BLaER1 (cell line): ENCODE measurements at regions not wholly inside any gene's neighbourhood (a gene's known extent, or its start where the extent isn't known, plus 50 kb on each side); places are given as distances from the start of the nearest gene placed in this dataset.

Source experiments
- H3K27ac ChIP-seq: shearing (Covaris generic); formaldehyde crosslinking; 2 replicates; pipeline ENCODE4 v1.8.1; 2022
- H3K27me3 ChIP-seq: shearing (Covaris generic); formaldehyde crosslinking; 2 replicates; pipeline ENCODE4 v1.8.1; 2022
- H3K36me3 ChIP-seq: shearing (Covaris generic); formaldehyde crosslinking; 2 replicates; pipeline ENCODE4 v1.8.1; 2022
- H3K4me1 ChIP-seq: shearing (Covaris generic); formaldehyde crosslinking; 2 replicates; pipeline ENCODE4 v1.8.1; 2022
- H3K4me2 ChIP-seq: shearing (Covaris generic); formaldehyde crosslinking; 2 replicates; pipeline ENCODE4 v1.8.1; 2022
- H3K4me3 ChIP-seq: shearing (Covaris generic); formaldehyde crosslinking; 2 replicates; pipeline ENCODE4 v1.8.1; 2022
- H3K9ac ChIP-seq: shearing (Covaris generic); formaldehyde crosslinking; 2 replicates; pipeline ENCODE4 v1.8.1; 2022
- H3K9me3 ChIP-seq: shearing (Covaris generic); formaldehyde crosslinking; 2 replicates; pipeline ENCODE4 v1.8.1; 2022
- H4K20me1 ChIP-seq: shearing (Covaris generic); formaldehyde crosslinking; 2 replicates; pipeline ENCODE4 v1.8.1; 2022
- Cebpa-rat ChIP-seq: shearing (Covaris generic); IDR thresholded peaks from 2 replicates; pipeline ENCODE4 v1.8.1; 2022

DNA sequence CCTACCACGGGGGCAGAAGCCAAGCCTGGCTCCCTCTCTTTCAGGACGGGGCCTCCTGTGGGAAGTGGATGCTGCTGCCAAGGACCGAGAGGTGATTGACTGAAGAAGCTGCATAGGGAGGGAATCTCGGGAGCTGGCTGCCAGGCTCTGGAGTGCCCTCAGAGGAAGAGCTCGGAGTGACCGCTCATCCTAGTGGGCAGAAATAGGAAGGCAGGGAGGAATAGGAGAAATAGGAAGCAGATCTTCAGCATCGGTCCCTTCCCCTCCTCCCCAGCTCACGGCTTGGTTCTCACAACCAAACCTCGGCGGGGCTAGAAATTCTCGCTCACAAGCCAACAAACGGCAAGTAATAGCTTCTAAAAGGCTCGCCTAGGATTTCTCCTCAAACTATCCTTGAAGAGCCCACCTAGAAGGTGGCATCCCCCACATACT is 159.9 kb upstream of the RAI14 start:
- Histone ChIP-seq H3K27ac (no peak overlapping the region), H3K9me3 (no peaks in the 10 kb centered on the region), H3K27me3 (no peaks in the 10 kb centered on the region), H3K4me2 (peak overlapping the region; percentile 71), H3K9ac (no peak overlapping the region), H3K36me3 (no peaks in the 10 kb centered on the region), H3K4me3 (no peak overlapping the region), H4K20me1 (no peaks in the 10 kb centered on the region), H3K4me1 (peaks cover 74% of the 10 kb centered on the region)
- TF ChIP-seq Cebpa-rat, result no peak

- Histone ChIP-seq H3K4me2 (peak overlapping the region; percentile 71), H3K4me1 (peaks cover 72% of the 10 kb centered on the region), H3K4me3 (no peak overlapping the region), H3K36me3 (no peaks in the 10 kb centered on the region), H3K9me3 (no peaks in the 10 kb centered on the region), H3K27me3 (no peaks in the 10 kb centered on the region), H4K20me1 (no peaks in the 10 kb centered on the region), H3K9ac (no peak overlapping the region), H3K27ac (peak overlapping the region; percentile 43)
- TF ChIP-seq Cebpa-rat, result no peak
Observed at GRCh38 chr5:34496701-34497469, 159.2 kb upstream of the RAI14 start.

- H3K36me3 ChIP-seq, result no peaks in the 10 kb centered on the region
Observed at GRCh38 chr5:34497470-34497808, 158.7 kb upstream of the RAI14 start.

GRCh38 chr5:34498572-34498971 is 157.6 kb upstream of the RAI14 start:
- no peak overlapping the region for H3K4me3 ChIP-seq
- no peaks in the 10 kb centered on the region for H4K20me1 ChIP-seq
- peak overlapping the region; percentile 16; the same call in 1 of the 2 replicates for H3K27ac ChIP-seq
- no peak overlapping the region for H3K4me2 ChIP-seq
- H3K36me3 ChIP-seq, result no peaks in the 10 kb centered on the region
- H3K9me3 ChIP-seq, result no peaks in the 10 kb centered on the region
- TF ChIP-seq Cebpa-rat, result no peak
- peaks cover 72% of the 10 kb centered on the region for H3K4me1 ChIP-seq
- H3K27me3 ChIP-seq, result no peaks in the 10 kb centered on the region
- no peak overlapping the region for H3K9ac ChIP-seq

More at GRCh38 chr5:34497470-34497808, 158.7 kb upstream of the RAI14 start:
- peak overlapping the region; percentile 71 for H3K4me2 ChIP-seq
- no peak overlapping the region for H3K9ac ChIP-seq
- H4K20me1 ChIP-seq, result no peaks in the 10 kb centered on the region
- no peaks in the 10 kb centered on the region for H3K9me3 ChIP-seq
- TF ChIP-seq Cebpa-rat, result no peak
- peak overlapping the region; percentile 43 for H3K27ac ChIP-seq
- no peak overlapping the region for H3K4me3 ChIP-seq
- H3K4me1 ChIP-seq, result peaks cover 72% of the 10 kb centered on the region
- H3K27me3 ChIP-seq, result no peaks in the 10 kb centered on the region

GRCh38 chr5:34499001-34499734 is 157.0 kb upstream of the RAI14 start:
- Histone ChIP-seq H3K36me3 (no peaks in the 10 kb centered on the region), H3K4me1 (peaks cover 69% of the 10 kb centered on the region), H3K4me2 (peak overlapping the region; percentile 37), H3K9me3 (no peaks in the 10 kb centered on the region), H4K20me1 (no peaks in the 10 kb centered on the region), H3K4me3 (no peak overlapping the region), H3K9ac (no peak overlapping the region), H3K27me3 (no peaks in the 10 kb centered on the region), H3K27ac (peak overlapping the region; percentile 16; the same call in 1 of the 2 replicates)
- no peak for TF ChIP-seq Cebpa-rat

- Histone ChIP-seq H3K4me2 (peak overlapping the region; percentile 52), H3K27ac (no peak overlapping the region), H3K36me3 (no peaks in the 10 kb centered on the region), H3K27me3 (no peaks in the 10 kb centered on the region), H3K9me3 (0 out of 2 replicates have a peak, but pooled peaks cover 7% of the 10 kb centered on the region), H4K20me1 (no peaks in the 10 kb centered on the region), H3K4me1 (peaks cover 57% of the 10 kb centered on the region), H3K9ac (no peak overlapping the region), H3K4me3 (no peak overlapping the region)
- TF ChIP-seq Cebpa-rat, result no peak
Observed at GRCh38 chr5:34500236-34500847, 155.8 kb upstream of the RAI14 start.

DNA sequence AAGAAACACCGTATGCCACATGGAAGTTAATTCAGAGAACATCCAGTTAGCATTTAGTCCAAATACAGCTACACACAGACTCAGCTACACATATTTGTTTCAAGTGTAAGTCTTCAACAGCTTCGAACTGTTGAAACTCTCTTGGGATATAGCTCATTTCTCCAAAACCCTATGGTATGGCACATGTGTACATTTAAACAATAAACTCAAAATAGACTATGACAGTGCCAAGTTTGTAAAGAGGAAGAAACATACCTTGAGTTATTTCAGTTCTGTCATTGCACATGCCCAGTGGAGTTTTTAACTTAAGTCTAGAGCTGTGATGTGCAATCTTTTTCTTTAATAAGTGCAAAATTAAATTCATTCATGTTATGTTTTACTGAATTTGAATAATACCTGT is 155.1 kb upstream of the RAI14 start:
- H4K20me1 ChIP-seq, result no peaks in the 10 kb centered on the region
- 0 out of 2 replicates have a peak, but pooled peaks cover 9% of the 10 kb centered on the region for H3K9me3 ChIP-seq
- H3K4me2 ChIP-seq, result peak overlapping the region; percentile 52
- no peaks in the 10 kb centered on the region for H3K36me3 ChIP-seq
- no peak overlapping the region for H3K9ac ChIP-seq
- TF ChIP-seq Cebpa-rat, result no peak
- no peak overlapping the region for H3K4me3 ChIP-seq
- H3K4me1 ChIP-seq, result peaks cover 52% of the 10 kb centered on the region
- no peak overlapping the region for H3K27ac ChIP-seq
- H3K27me3 ChIP-seq, result no peaks in the 10 kb centered on the region

- Histone ChIP-seq H3K4me2 (no peak overlapping the region), H3K4me1 (peaks cover 43% of the 10 kb centered on the region), H3K9ac (no peak overlapping the region)
Observed at GRCh38 chr5:34501840-34502239, 154.3 kb upstream of the RAI14 start.

DNA sequence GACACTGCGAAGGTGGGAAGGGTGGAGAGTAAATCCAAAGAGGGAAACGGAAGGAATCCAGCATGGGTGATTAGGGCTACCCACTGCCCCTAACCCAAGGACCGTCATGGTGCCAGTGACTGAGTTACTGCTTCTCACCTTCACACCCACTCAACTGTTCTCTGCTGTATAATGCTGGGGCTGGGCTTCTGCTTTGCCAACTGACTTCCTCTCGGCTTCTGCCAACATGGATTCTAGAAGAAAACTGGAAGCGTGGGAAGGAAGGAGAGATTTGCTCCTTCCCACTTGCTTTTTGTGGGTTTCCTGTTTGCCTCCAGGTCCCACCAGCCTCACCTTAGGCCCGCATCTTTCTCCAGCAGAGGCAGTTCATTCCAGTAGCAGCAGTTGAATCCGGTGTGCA is 153.5 kb upstream of the RAI14 start:
- no peaks in the 10 kb centered on the region for H4K20me1 ChIP-seq
- H3K4me2 ChIP-seq, result no peak overlapping the region
- no peak overlapping the region for H3K4me3 ChIP-seq
- TF ChIP-seq Cebpa-rat, result no peak
- H3K9ac ChIP-seq, result no peak overlapping the region
- 0 out of 2 replicates have a peak, but pooled peaks cover 9% of the 10 kb centered on the region for H3K9me3 ChIP-seq
- no peaks in the 10 kb centered on the region for H3K36me3 ChIP-seq
- no peaks in the 10 kb centered on the region for H3K27me3 ChIP-seq
- H3K4me1 ChIP-seq, result peaks cover 36% of the 10 kb centered on the region
- H3K27ac ChIP-seq, result no peak overlapping the region

More at GRCh38 chr5:34501840-34502239, 154.3 kb upstream of the RAI14 start:
- Histone ChIP-seq H3K36me3 (no peaks in the 10 kb centered on the region), H3K4me3 (no peak overlapping the region), H3K27me3 (no peaks in the 10 kb centered on the region), H3K27ac (no peak overlapping the region), H4K20me1 (no peaks in the 10 kb centered on the region), H3K9me3 (0 out of 2 replicates have a peak, but pooled peaks cover 9% of the 10 kb centered on the region)
- no peak for TF ChIP-seq Cebpa-rat
